ENCODE measurements at regions not wholly inside any gene's neighbourhood (a gene's known extent, or its start where the extent isn't known, plus 50 kb on each side); places are given as distances from the start of the nearest gene placed in this dataset.

DNA sequence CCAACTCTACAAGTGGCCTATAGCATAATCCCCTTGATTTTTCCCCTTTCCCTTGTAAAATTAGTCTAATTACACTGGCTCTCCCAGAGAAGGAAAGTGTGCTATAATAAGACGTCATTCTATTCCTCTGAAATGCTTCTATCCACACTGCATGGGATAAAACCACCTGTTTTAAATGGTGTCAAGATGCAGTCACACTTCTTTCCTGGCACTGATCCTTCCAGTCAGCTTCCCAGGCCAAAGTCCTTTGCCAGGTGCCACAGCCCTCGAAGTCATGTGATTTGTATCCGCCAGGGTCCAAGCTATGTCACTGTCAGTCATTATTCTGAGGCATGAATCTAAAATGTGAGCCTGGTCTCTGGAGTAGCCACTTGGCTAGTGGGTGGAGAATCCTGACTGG lies 169.0 kb upstream of the KIAA1217 start:
- Histone ChIP-seq H3K9me3 (no peaks in the 10 kb centered on the region), H3K27ac (no peak overlapping the region), H3K27me3 (no peaks in the 10 kb centered on the region), H3K4me1 (no peaks in the 10 kb centered on the region), H3K36me3 (no peaks in the 10 kb centered on the region), H3K4me3 (no peak overlapping the region)
- intact Hi-C loops (cut with DNase I) = no loop called here
- no peak for TF ChIP-seq POLR2A (IDR thresholded peaks at IDR 0.05)
- TF ChIP-seq, protein P1, sequence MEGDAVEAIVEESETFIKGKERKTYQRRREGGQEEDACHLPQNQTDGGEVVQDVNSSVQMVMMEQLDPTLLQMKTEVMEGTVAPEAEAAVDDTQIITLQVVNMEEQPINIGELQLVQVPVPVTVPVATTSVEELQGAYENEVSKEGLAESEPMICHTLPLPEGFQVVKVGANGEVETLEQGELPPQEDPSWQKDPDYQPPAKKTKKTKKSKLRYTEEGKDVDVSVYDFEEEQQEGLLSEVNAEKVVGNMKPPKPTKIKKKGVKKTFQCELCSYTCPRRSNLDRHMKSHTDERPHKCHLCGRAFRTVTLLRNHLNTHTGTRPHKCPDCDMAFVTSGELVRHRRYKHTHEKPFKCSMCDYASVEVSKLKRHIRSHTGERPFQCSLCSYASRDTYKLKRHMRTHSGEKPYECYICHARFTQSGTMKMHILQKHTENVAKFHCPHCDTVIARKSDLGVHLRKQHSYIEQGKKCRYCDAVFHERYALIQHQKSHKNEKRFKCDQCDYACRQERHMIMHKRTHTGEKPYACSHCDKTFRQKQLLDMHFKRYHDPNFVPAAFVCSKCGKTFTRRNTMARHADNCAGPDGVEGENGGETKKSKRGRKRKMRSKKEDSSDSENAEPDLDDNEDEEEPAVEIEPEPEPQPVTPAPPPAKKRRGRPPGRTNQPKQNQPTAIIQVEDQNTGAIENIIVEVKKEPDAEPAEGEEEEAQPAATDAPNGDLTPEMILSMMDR (IDR thresholded peaks at IDR 0.05) = no peak
- ATAC-seq = no peak
- WGBS (ENCODE audit: insufficient coverage, low coverage, low lambda C conversion rate, missing lambda C conversion rate) = 82% methylated on average over 3 of the region's 3 CpGs
- no peak for DNase-seq

DNA sequence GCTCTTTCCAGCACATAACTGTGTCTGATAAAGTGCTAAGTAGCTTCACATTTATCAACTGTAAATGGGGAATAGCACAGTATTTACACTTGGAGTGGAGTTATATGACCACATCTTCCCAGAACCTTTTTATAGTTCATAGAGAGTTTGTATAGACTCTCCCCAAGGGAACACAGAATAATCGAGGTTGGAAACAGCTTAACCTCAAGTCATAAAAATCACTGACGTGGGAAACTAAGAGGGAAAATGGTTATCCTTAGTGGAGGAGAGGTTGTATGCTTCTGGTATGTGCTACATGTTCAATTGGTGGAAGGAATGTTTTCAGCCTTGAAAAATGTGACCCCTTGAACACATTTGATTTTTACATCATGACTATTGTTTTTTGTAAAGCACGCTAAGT lies 167.9 kb upstream of the KIAA1217 start:
- WGBS (ENCODE audit: insufficient coverage, low coverage, low lambda C conversion rate, missing lambda C conversion rate) = 49% methylated on average over 3 of the region's 3 CpGs
- DNase-seq = no peak

DNA sequence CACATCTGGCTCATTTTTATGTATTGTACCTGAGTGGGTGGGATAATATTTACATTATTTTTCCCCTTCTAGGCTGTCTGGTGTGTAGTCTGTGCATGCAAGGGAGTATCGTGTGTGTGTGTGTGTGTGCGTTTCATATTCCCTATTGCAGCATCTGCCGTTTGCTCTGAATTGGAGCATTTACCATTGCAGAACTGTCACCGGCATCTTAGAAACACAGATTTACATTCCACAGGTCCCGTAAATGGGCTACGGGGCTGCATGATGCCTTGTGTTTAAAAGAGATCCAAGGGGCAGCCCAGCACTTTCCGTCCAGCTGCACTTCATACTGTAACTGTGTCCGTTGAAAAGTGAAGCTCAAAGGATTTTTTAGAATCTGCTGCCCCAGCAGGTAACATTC lies 167.1 kb upstream of the KIAA1217 start:
- 73% methylated on average over 8 of the region's 8 CpGs for WGBS (ENCODE audit: insufficient coverage, low coverage, low lambda C conversion rate, missing lambda C conversion rate)
- ATAC-seq (no peak), DNase-seq (no peak)
- H3K36me3 ChIP-seq = no peaks in the 10 kb centered on the region
- intact Hi-C loops (cut with DNase I) = no loop called here
- H3K4me3 ChIP-seq = no peak overlapping the region
- H3K4me1 ChIP-seq = no peaks in the 10 kb centered on the region
- H3K27me3 ChIP-seq = no peaks in the 10 kb centered on the region
- no peak overlapping the region for H3K27ac ChIP-seq
- TF ChIP-seq, protein P1 (IDR thresholded peaks at IDR 0.05) = no peak
- TF ChIP-seq POLR2A (IDR thresholded peaks at IDR 0.05) = no peak
- H3K9me3 ChIP-seq = no peaks in the 10 kb centered on the region

More for the DNA sequence above, 167.9 kb upstream of the KIAA1217 start:
- TF ChIP-seq, protein P1 (IDR thresholded peaks at IDR 0.05) = no peak
- TF ChIP-seq POLR2A (IDR thresholded peaks at IDR 0.05) = no peak
- Histone ChIP-seq H3K4me1 (no peaks in the 10 kb centered on the region), H3K27ac (no peak overlapping the region), H3K9me3 (no peaks in the 10 kb centered on the region), H3K27me3 (no peaks in the 10 kb centered on the region), H3K4me3 (no peak overlapping the region), H3K36me3 (no peaks in the 10 kb centered on the region)
- intact Hi-C loops (cut with DNase I) = no loop called here
- no peak for ATAC-seq

DNA sequence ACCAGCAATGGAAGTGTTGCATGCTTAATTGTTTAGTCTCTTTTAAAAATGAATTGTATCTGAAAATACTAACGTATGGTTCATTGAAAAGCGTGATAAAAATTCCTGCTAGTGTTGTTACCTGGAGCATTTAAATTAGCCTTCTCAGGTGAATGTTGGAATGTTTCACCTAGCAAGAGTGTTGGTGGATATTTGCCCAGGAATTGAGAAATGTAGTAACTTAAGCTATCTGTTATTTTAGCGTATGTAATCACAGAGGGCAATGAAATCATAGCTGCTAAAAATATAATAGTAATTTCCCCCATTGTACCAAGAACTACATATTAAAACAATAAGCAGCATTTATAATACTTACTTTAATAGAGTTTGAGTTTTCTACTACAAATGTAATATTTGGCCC lies 166.1 kb upstream of the KIAA1217 start:
- WGBS (ENCODE audit: insufficient coverage, low coverage, low lambda C conversion rate, missing lambda C conversion rate) = 66% methylated on average over 3 of the region's 3 CpGs
- intact Hi-C loops (cut with DNase I) = no loop called here
- H3K36me3 ChIP-seq = no peaks in the 10 kb centered on the region
- H3K27ac ChIP-seq = no peak overlapping the region
- no peak for TF ChIP-seq POLR2A (IDR thresholded peaks at IDR 0.05)
- TF ChIP-seq, protein P1 (IDR thresholded peaks at IDR 0.05) = no peak
- ATAC-seq (no peak), DNase-seq (no peak)
- H3K9me3 ChIP-seq = no peaks in the 10 kb centered on the region
- no peak overlapping the region for H3K4me3 ChIP-seq
- H3K27me3 ChIP-seq = no peaks in the 10 kb centered on the region
- H3K4me1 ChIP-seq = no peaks in the 10 kb centered on the region

DNA sequence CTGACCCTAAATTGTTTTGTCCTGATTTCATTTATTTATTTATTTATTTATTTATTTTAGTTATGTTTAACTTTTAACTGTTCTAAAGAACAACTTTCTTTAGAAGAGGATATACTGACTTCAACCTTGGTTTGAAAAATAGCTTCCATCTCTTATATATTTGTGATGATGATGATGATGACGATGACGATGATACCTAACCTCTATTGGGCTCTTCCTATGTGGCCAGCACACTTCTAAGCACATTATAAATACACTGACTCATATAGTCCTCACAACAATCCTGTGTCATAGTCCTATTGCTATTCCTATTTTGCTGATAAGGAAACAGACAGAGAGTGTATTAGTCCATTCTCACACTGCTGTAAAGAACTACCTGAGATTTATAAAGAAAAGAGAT lies 162.9 kb upstream of the KIAA1217 start:
- no peaks in the 10 kb centered on the region for H3K4me1 ChIP-seq
- H3K27me3 ChIP-seq = no peaks in the 10 kb centered on the region
- WGBS (ENCODE audit: insufficient coverage, low coverage, low lambda C conversion rate, missing lambda C conversion rate) = 54% methylated on average over 2 of the region's 2 CpGs
- intact Hi-C loops (cut with DNase I) = no loop called here
- TF ChIP-seq, protein P1 (IDR thresholded peaks at IDR 0.05) = no peak
- no peak for TF ChIP-seq POLR2A (IDR thresholded peaks at IDR 0.05)
- H3K4me3 ChIP-seq = no peak overlapping the region
- H3K9me3 ChIP-seq = peaks cover 0 to 6% (median 0%) of the 10 kb centered on the region in 4 donors
- H3K36me3 ChIP-seq = no peaks in the 10 kb centered on the region
- no peak overlapping the region for H3K27ac ChIP-seq
- DNase-seq (no peak), ATAC-seq (no peak)
